DOHH2 (cell line): ENCODE measurements at regions not wholly inside any gene's neighbourhood (a gene's known extent, or its start where the extent isn't known, plus 50 kb on each side); places are given as distances from the start of the nearest gene placed in this dataset.

Experiments
- EZH2phosphoT487 ChIP-seq: fragments of 200-600 bp; sonication (generic); IDR thresholded peaks from 2 replicates; pipeline ENCODE4 v1.6.1; 2017; ENCODE audit warnings: borderline replicate concordance, mild to moderate bottlenecking, antibody characterized with exemption, low read length, moderate library complexity, mixed read lengths
- TF ChIP-seq, protein P1 (sequence below): fragments of 200-600 bp; sonication (generic); IDR thresholded peaks from one replicate; pipeline ENCODE4 v1.5.1; 2014; ENCODE audit warnings: antibody characterized with exemption, mild to moderate bottlenecking, low read depth, low read length; ENCODE audit not compliant: poor library complexity, severe bottlenecking

GRCh38 chr20:20823476-20823881, 111.0 kb upstream of the RALGAPA2 start:
- TF ChIP-seq, protein P1, sequence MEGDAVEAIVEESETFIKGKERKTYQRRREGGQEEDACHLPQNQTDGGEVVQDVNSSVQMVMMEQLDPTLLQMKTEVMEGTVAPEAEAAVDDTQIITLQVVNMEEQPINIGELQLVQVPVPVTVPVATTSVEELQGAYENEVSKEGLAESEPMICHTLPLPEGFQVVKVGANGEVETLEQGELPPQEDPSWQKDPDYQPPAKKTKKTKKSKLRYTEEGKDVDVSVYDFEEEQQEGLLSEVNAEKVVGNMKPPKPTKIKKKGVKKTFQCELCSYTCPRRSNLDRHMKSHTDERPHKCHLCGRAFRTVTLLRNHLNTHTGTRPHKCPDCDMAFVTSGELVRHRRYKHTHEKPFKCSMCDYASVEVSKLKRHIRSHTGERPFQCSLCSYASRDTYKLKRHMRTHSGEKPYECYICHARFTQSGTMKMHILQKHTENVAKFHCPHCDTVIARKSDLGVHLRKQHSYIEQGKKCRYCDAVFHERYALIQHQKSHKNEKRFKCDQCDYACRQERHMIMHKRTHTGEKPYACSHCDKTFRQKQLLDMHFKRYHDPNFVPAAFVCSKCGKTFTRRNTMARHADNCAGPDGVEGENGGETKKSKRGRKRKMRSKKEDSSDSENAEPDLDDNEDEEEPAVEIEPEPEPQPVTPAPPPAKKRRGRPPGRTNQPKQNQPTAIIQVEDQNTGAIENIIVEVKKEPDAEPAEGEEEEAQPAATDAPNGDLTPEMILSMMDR, result no peak
- TF ChIP-seq EZH2phosphoT487, result no peak
